Hepatocyte (in vitro differentiated cells): ENCODE measurements at regions not wholly inside any gene's neighbourhood (a gene's known extent, or its start where the extent isn't known, plus 50 kb on each side); places are given as distances from the start of the nearest gene placed in this dataset.

Source experiments
- DNase-seq: peaks from one replicate; pipeline ENCODE4 v3.0.0-alpha.2; 2016; ENCODE audit warnings: low spot score
- H2AFZ ChIP-seq: fragments of 200-600 bp; sonication (generic); 2 replicates; pipeline ENCODE4 v1.6.0; 2016; ENCODE audit warnings: antibody characterized with exemption, mild to moderate bottlenecking
- H3K27ac ChIP-seq: fragments of 200-600 bp; sonication (generic); 2 replicates; pipeline ENCODE4 v1.5.1; 2016; ENCODE audit warnings: mild to moderate bottlenecking
- H3K27me3 ChIP-seq: fragments of 200-600 bp; sonication (generic); 2 replicates; pipeline ENCODE4 v1.6.1; 2016
- H3K36me3 ChIP-seq: fragments of 200-600 bp; sonication (generic); replicated peaks from 2 replicates; pipeline ENCODE4 v1.5.1; 2016; ENCODE audit warnings: low read depth; ENCODE audit not compliant: insufficient read depth
- H3K4me1 ChIP-seq: fragments of 200-600 bp; sonication (generic); 2 replicates; pipeline ENCODE4 v1.5.1; 2016; ENCODE audit warnings: mild to moderate bottlenecking, moderate library complexity; ENCODE audit not compliant: insufficient read depth
- H3K4me2 ChIP-seq: fragments of 200-600 bp; sonication (generic); 2 replicates; pipeline ENCODE4 v1.6.0; 2016
- H3K4me3 ChIP-seq: fragments of 200-600 bp; sonication (generic); 2 replicates; pipeline ENCODE4 v1.5.1; 2016; ENCODE audit warnings: mild to moderate bottlenecking
- H3K79me2 ChIP-seq: fragments of 200-600 bp; sonication (generic); 2 replicates; pipeline ENCODE4 v1.6.0; 2017; ENCODE audit warnings: mild to moderate bottlenecking
- H3K9me2 ChIP-seq: fragments of 200-600 bp; sonication (generic); replicated peaks from 2 replicates; pipeline ENCODE4 v1.6.0; 2017; ENCODE audit warnings: mild to moderate bottlenecking; ENCODE audit not compliant: insufficient read depth
- H3K9me3 ChIP-seq: fragments of 200-600 bp; sonication (generic); 2 replicates; pipeline ENCODE4 v1.5.1; 2016; ENCODE audit warnings: low read depth, mild to moderate bottlenecking
- H4K20me1 ChIP-seq: fragments of 200-600 bp; sonication (generic); 2 replicates; pipeline ENCODE4 v1.6.0; 2016; ENCODE audit warnings: mild to moderate bottlenecking; ENCODE audit not compliant: insufficient read depth, poor library complexity, severe bottlenecking
- CTCF ChIP-seq: fragments of 200-600 bp; sonication (generic); IDR thresholded peaks from 2 replicates; pipeline ENCODE4 v1.5.1; 2016; ENCODE audit warnings: antibody characterized with exemption, mild to moderate bottlenecking; ENCODE audit not compliant: poor library complexity
- EZH2 ChIP-seq: fragments of 200-600 bp; sonication (generic); IDR thresholded peaks from 2 replicates; pipeline ENCODE4 v1.6.1; 2016; ENCODE audit warnings: antibody characterized with exemption, mild to moderate bottlenecking, borderline replicate concordance
- EZH2phosphoT487 ChIP-seq: fragments of 200-600 bp; sonication (generic); IDR thresholded peaks from one replicate; pipeline ENCODE4 v1.6.1; 2018; ENCODE audit warnings: antibody characterized with exemption, mild to moderate bottlenecking, low read depth, moderate library complexity; ENCODE audit not compliant: unreplicated experiment, severe bottlenecking
- WGBS: methylation state at CpG from one replicate; pipeline ENCODE4 v1.1.6; 2016; ENCODE audit warnings: low lambda C conversion rate; ENCODE audit errors: missing lambda C conversion rate; 5-methylcytosine and 5-hydroxymethylcytosine counted together

GRCh38 chr12:20144341-20144740 lies 224.0 kb upstream of the PDE3A start:
- WGBS = 73% methylated on average over 3 of the region's 3 CpGs
- H3K27ac ChIP-seq = no peak overlapping the region
- H3K79me2 ChIP-seq = no peaks in the 10 kb centered on the region
- no peaks in the 10 kb centered on the region for H3K9me2 ChIP-seq
- no peaks in the 10 kb centered on the region for H4K20me1 ChIP-seq
- H3K27me3 ChIP-seq = no peaks in the 10 kb centered on the region
- H3K4me3 ChIP-seq = no peak overlapping the region
- no peaks in the 10 kb centered on the region for H3K9me3 ChIP-seq
- H2AFZ ChIP-seq = no peak overlapping the region
- no peak for TF ChIP-seq EZH2
- TF ChIP-seq EZH2phosphoT487 = no peak
- TF ChIP-seq CTCF = no peak
- peaks cover 8% of the 10 kb centered on the region for H3K4me1 ChIP-seq
- no peaks in the 10 kb centered on the region for H3K36me3 ChIP-seq
- H3K4me2 ChIP-seq = no peak overlapping the region
- DNase-seq = no peak

GRCh38 chr12:20148241-20148640 lies 220.1 kb upstream of the PDE3A start:
- Histone ChIP-seq H3K4me1 (peaks cover 6% of the 10 kb centered on the region), H3K36me3 (no peaks in the 10 kb centered on the region), H3K79me2 (no peaks in the 10 kb centered on the region), H3K4me3 (no peak overlapping the region), H3K27ac (no peak overlapping the region), H2AFZ (no peak overlapping the region), H4K20me1 (no peaks in the 10 kb centered on the region), H3K27me3 (no peaks in the 10 kb centered on the region), H3K9me2 (no peaks in the 10 kb centered on the region), H3K4me2 (no peak overlapping the region), H3K9me3 (no peaks in the 10 kb centered on the region)
- no peak for TF ChIP-seq EZH2
- TF ChIP-seq CTCF = no peak
- TF ChIP-seq EZH2phosphoT487 = no peak
- WGBS = 89% methylated on average over 1 of the region's 1 CpG
- DNase-seq = no peak

GRCh38 chr12:20150835-20151422 lies 217.4 kb upstream of the PDE3A start:
- Histone ChIP-seq H3K4me2 (no peak overlapping the region), H3K4me1 (no peaks in the 10 kb centered on the region), H3K79me2 (no peaks in the 10 kb centered on the region), H3K36me3 (no peaks in the 10 kb centered on the region), H3K9me2 (no peaks in the 10 kb centered on the region), H3K27ac (no peak overlapping the region), H3K4me3 (no peak overlapping the region), H4K20me1 (no peaks in the 10 kb centered on the region), H3K9me3 (no peaks in the 10 kb centered on the region), H2AFZ (no peak overlapping the region), H3K27me3 (no peaks in the 10 kb centered on the region)
- TF ChIP-seq EZH2phosphoT487 = no peak
- no peak for TF ChIP-seq EZH2
- no peak for TF ChIP-seq CTCF
- 73% methylated on average over 6 of the region's 6 CpGs for WGBS
- no peak for DNase-seq

GRCh38 chr12:20154052-20154451 lies 214.3 kb upstream of the PDE3A start:
- Histone ChIP-seq H3K4me2 (no peak overlapping the region), H3K27me3 (no peaks in the 10 kb centered on the region), H2AFZ (no peak overlapping the region), H4K20me1 (no peaks in the 10 kb centered on the region), H3K4me1 (no peaks in the 10 kb centered on the region), H3K9me2 (no peaks in the 10 kb centered on the region), H3K27ac (no peak overlapping the region), H3K36me3 (no peaks in the 10 kb centered on the region), H3K79me2 (no peaks in the 10 kb centered on the region), H3K4me3 (no peak overlapping the region), H3K9me3 (no peaks in the 10 kb centered on the region)
- TF ChIP-seq EZH2phosphoT487 (no peak), CTCF (no peak), EZH2 (no peak)
- no peak for DNase-seq
- WGBS = 100% methylated on average over 1 of the region's 1 CpG
